Activated T-cell treated with anti-CD3 and anti-CD28 coated beads for 1 hour (primary cell): ENCODE measurements at regions not wholly inside any gene's neighbourhood (a gene's known extent, or its start where the extent isn't known, plus 50 kb on each side); places are given as distances from the start of the nearest gene placed in this dataset.
A peak's percentile ranks its signal among the peaks of the same experiment; 100 is the strongest.
"Not testable (repeated sequence)": the region's sequence is repeated elsewhere in the genome, so short reads cannot be mapped to it uniquely, and the experiment has no call there.

Experiments used
- DNase-seq: peaks from one replicate; pipeline ENCODE4 v3.0.0-alpha.2; 2020; ENCODE audit warnings: low read depth

DNA sequence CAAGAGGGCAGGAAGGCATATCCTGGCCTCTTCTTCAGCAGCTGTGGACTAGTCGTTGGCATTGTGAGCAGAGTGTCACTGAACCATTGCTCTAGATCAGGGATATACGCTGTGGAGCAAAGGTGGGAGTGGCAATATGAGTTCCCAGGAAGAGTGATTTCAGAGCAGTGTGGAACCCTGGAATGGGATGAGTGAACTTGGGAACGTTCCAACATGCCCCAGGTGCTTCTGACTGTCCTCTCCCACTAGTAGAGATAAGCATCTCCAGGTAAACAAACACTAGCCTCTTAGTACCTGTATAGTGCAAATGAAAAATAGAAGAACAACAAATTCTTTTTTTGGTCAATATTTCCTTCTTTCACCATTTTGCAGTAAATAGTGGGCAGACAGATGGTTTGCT lies 123.6 kb upstream of the VEPH1 start:
- no peak for DNase-seq

DNA sequence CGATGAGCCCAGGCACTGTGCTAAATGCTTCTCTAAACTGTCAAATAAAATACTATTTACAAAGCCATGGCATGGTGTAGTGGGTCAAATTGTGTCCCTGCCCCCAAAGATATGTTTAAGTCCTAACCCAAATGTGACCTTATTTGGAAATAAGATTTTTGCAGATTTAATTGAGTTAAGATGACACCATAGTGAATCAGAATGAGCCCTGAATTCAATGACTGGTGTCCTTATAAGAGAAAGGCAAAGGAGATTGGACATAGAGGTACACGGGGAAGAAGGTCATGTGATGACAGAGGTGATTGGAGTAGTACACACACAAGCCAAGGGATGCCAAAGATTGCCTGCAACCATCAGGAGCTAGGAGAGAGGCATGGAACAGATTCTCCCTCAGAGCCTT lies 121.6 kb upstream of the VEPH1 start:
- DNase-seq = no peak

DNA sequence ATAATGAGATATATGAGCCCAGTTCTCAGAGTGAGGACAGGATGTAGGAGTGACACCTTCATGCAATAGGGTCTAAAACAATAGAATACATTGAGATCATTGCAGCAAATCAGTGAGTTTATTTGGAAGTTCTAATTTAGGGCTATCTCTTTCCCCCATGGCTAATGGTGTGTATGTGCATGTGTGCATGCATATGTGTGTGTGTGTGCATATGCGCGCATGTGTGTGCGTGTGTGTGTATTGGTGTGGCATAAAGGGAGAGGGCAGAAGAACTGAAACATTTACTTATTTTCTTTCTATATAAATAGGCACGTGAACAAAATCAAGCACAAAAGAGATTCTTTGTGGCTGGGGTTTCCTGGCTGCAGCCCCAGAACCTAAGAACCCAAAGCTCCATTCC lies 115.7 kb upstream of the VEPH1 start:
- DNase-seq = no peak

DNA sequence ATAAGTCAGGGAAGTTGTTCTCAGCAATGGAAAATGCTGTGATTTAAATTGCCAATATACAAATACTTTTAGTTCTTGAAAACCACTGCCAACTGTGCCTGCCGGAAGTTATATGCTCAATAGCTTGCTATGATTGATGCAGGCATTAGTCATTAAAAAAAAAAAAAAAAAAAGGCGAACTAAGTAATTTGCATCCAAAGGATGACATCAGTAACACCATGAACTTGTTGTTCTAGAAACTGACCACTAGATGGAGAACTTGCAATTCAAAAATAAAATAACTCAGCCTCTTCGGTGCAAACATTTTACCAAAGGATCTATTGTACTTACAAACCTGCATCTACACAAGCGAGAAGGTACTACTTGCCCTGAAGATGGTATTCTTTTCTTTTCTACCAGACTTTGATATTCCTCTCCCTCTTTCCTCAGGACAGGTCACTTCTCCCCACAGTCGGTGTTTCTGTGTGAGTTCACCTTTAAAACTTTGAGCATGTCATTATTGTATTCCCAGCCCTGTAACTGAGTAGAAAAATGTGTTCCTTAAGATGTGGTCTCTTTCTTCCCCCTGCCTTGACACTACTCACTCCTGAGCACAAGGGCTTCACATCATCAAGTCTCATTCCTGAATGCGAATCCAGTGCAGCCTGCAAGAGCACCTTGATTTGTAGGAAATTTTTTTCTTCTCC lies 115.0 kb upstream of the VEPH1 start:
- DNase-seq = no peak

DNA sequence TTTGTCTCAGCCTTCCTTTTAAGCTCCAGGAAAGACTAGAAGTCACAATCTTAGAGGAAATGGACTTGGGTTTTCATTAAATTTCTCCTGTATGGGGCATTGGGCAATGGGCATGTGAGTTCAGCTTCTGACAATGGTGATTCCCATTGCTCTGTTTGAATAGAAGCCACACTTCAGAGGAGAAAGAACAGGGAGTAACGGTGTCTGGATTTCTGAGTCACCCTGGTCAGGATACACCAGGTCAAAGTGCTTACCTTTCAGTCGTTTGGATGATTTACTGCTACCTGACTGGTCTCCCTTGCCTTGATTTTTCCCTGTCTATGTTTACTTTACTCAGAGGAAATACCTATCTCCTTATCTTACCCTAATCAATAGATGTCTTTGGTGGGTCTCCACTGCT lies 111.7 kb upstream of the VEPH1 start:
- DNase-seq = no peak

DNA sequence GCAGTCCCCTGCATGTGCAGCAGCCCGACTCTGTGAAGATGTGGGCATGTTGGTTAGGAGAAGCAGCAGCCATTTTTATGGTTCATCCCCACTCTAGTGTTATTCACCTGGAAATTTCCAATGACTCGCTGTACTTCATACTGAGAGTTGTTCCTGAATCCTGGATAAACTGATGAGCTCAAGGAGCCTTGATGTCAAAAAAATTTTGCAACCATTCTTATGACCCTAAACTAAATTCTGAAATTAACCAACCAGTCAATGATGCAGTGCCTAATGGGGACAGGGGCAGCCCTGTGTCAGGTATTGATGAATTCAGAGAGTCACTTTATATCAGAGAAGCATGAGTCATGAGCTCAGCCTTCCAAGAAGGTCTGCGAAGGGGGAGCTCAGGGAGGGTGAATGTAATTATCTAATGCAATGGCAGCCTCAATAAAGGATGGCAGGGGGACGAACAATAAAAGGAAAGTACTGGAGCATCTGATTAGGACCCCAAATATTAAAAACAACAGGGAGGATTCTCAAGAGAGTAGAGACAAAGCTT lies 108.4 kb upstream of the VEPH1 start:
- DNase-seq = no peak

DNA sequence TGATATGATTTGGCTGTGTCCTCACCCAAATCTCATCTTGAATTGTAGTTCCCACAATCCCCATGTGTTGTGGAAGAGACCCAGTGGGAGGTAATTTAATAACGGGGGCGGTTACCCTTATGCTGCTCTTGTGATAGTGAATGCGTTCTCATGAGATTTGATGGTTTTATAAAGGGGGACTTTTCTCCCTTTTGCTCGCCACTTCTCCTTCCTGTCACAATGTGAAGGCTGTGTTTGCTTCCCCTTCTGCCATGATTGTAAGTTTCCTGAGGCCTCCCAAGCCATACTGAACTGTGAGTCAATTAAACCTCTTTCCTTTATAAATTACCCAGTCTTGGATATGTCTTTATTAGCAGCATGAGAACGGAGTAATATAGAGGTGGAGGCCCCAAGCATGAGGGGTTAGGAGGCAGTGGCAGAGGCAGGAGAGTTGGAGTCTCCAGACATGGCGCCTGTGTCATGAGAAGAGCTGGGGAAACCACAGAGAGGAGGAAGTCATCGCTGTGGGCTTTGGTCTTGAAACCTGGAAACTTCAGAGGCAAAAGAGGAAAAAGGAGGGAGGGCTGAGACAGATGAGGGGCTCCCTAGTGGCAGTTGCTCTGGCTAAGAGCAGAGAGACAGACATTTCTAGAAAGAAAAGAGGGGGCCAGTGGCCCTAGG lies 107.8 kb upstream of the VEPH1 start:
- no peak for DNase-seq

DNA sequence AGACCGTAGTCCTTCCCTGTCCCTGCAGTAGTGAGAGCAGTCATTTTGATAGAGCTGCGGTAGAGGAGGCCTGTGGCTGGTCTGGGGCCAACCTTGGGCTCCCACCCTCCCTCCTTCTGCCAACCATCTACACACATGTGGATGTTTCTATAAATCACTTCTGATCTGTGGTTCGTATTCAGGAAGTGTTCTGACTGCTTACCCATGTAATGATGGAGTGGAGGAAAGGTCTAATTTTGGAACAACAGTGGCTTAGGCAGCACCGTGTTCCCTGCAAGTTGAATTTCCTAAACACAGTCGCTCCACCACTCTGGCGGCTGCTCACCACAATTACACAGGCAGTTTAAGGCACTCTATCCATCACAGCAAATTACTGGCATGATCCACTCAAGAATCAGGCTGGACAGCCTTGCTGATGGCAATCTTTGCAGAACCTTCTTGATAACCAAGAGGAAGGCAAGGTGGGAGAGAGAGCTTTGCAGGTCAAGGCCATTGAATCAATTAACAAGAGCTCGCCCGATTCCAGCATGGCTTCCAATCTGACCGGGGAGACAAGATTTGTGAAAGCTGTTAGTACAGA lies 104.7 kb upstream of the VEPH1 start:
- DNase-seq = no peak

DNA sequence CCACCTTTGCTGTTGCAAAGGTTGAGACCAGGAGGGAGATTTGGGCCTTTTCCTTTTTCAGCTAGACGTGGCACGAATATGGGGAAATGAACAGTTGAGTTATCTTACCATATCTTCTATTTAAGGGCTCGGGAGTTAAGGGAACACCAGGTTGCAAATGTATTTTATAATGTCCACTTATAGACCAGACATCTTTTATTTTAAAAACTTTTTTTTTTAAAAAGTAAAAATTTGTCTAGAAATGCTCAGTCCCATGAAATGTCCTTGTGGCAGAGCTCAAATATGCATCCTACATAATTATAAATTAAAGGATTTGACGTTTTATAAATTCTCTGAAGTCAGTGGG lies 103.6 kb upstream of the VEPH1 start:
- no peak for DNase-seq

DNA sequence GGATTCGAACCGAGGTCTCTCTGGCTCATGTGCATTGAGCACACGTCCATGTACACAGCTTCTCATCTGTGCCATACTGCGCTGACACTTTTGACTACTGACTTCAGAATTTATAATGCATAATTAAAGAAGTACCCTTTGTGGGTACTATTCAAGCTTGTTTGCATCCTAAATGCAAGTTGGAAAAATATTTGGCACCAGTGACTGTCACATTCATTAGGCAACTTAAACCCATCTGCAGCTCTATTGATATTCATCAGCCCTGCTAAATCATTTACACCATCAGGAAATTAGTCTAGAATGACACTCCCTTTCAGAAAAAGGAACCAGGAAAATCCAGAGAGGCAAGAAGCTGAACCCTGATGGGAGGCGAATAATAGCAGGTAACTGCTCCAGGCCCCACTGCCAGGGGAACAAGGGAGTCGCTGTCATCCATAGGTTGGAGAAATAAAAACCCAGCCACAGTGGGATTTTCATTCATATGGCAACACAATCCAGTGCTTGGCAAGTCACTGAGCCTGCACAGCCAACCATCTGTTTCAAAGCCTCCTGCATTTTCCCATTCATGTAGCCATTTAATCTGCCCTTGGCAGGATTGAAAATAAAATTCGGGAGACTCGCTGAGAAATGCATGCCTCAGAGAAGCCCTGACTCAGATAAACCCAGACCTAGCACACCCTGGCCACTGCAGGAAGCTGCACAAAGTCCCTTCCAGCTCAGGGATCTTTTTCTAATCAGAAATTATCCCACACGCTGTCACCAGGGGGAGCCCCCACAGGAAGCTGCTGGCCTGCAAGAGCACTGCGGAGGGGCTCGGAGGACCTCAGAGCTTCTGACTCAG lies 103.0 kb upstream of the VEPH1 start:
- DNase-seq = peak; percentile 42

DNA sequence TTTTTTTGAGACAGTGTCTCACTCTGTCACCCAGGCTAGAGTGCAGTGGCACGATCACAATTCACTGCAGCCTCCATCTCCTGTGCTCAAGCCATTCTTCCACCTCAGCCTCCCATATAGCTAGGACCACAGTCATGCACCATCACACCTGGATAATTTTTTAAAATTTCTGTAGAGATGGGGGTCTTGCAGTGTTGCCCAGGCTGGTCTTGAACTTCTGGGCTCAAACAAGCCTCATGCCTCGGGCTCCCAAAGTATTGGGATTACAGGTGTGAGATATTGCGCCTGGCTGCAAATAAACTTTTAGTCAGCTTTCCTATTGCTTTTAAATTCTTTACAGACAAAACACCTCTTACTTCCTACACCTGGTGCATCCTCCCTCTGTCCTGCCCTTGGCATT lies 102.1 kb upstream of the VEPH1 start:
- DNase-seq = no peak

DNA sequence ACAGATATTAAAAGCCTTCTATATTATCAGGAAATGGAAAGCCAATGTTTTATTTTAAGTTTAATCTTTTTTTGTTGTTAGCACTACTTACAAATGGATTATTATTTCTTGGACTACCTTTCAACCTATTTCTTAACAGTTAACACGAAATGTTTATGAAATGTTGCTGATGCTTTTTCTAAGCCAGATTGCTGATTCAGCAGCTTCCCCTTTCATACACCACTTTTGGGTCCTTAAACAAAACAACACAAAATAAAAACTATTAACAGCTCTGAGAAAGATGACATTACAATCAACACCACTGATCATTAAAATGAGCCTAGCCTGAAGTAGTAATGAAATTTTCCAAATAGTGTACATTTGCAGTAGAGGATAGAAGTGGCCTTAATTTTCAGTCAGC lies 99.2 kb upstream of the VEPH1 start:
- DNase-seq = no peak

DNA sequence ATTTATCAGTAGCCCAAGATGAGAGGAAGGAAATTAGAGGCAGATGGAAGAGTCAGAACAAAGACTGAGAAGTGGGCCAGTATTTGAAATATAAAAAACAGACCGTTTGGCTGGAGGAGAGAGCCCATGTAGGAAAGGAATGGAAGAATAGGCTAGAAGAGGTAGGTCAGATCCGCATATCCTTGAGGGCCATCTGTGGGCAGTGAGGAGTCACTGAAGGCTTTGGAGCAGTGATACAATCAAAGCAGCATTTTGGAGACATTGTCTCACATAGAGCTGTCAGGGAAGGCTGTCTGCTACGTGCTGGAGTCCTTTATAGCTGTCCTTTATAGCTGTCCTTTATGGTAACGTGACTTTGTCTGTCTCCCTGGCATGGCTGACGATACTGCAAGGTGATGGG lies 92.0 kb upstream of the VEPH1 start:
- no peak for DNase-seq

DNA sequence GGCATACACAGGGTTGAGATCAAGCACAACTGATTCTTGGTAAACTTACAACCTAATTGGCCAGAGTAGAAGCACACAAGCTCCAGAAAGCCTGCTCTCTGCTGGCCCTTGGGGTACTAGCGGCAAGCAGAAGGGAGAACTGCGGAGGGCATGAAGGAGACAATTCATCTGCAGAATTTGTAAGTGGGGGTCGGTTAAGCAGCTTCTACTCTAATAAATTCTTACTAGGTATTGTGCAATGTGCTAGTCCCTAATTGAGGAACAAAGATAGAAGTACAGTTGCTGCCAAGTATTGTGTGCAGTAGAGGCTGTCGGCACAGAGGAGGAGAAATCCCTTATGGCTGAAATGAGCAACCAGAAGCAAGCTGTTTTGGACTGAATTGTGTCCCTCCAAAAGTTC lies 91.2 kb upstream of the VEPH1 start:
- no peak for DNase-seq

DNA sequence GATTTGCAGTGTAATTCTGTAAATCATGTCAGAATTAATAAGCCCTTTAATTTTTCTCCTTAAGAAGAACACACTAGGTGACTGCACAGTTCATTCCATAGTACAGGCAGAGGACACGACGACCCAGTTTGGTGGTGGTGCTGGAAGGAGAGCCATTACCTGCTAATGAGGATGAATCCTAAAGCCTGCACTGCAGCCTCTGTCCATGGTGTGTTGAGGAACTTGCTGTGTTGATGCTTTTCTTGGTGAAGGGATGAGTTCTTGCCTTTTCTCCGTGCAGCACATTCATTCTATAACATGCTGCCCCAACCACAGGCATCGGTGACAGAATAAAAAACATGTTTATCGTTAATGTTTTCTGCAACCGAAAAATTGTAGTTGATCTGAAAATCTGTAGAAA lies 89.6 kb upstream of the VEPH1 start:
- no peak for DNase-seq

DNA sequence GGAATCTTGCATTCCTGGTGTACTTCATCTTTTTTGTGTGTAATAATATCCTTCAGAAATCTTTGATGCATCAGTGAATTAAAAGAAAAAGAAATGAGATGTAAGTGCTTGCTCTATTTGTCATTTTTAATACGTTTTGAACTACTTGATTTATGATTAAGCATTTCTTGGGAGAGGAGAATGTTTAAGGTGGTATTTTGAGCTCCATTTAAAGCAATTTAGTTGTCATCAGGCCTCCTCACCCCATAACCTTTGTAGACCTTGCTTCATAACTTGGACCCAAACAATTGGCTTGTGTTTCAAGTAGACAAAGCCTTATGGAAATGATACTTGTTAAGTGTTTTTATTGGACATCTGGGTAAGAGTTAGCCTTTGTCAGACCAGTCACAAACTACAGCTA lies 87.1 kb upstream of the VEPH1 start:
- DNase-seq = no peak

DNA sequence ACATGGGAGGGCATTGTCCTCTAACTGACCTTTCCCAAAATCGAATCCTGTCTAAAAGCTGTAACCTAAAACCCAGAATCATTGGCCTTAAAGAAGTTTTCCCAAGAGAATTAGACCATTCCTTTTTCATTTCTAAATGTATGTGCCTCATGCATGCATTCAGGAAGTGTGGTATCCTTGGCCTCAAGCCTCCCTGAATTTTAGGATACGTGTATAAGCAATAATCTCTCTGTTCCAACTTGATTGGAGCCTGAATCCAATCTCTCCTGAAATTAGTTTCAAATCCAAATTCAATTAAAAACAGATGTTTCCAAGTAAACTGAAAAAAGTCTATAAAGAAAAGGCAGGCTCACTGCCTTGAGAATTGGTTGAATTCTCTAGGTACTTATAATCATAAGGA lies 86.0 kb upstream of the VEPH1 start:
- DNase-seq = no peak

DNA sequence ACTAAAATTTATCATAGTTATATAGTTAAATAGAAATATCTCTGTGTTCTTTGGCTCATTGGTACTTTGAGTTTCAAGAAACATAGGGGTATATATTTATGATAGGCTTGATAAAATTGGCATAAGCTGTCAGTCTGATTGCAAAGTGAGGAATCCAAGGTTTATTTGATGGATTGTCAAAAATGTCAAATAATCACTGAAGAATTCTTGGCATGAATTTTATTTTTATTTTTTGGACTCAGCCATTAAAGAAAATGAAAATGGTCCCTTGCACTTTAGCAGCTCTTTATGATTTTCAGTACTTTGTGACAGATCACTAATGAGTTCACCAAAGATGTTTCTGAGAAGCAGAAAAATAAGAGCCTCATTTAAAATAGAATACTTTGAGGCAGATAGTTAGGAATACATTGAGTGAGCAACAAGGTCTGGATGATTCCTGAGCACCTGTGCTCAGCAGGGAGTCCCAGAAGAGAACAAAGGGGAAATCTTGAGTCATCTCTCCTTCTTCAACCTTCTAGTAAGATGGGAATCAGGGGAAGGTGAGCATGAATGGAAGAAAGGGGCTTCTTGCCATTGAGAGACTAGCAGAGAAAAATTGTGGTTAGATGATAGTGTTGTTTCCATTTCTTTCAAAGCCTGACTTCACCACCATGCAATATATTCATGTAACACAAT lies 85.3 kb upstream of the VEPH1 start:
- DNase-seq = no peak

DNA sequence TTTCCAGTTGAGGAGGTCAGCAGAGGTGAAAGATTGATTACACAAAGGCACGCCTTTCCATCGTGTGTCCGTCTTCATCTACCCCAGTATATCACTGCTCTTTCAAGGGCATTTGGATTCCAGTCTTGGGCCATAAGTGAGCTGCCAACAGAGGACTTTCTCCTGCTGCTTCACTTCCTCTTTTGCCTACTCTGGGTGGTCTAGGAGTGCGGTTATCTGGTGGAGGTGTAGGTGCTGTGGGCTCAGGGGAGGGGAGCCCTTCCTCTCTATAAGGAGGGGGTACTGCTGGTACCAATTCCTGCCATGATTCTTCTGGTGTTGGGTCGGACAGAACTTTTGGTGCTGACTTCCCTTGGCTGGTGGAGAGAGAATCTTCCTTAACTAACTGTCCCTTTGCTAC lies 83.1 kb upstream of the VEPH1 start:
- DNase-seq = no peak

DNA sequence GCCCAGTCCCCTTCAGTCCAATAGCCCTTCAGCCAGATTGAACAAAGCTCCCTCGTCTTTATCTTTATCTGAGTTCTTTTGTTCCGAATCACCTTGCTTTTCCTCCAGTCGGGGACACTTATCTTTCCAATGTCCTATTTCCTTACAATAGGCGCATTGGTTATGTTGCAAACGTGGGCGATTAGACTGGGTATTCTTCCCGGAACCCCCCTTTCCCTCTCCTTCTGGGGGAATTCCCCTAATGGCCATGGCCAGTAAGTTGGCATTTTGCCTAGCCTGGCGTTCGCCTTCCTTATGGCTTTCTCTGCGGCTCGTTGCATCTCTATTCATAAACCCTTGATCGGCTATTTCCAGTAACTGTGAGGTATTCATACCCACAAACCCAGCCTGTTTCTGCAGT lies 82.2 kb upstream of the VEPH1 start:
- no peak for DNase-seq

DNA sequence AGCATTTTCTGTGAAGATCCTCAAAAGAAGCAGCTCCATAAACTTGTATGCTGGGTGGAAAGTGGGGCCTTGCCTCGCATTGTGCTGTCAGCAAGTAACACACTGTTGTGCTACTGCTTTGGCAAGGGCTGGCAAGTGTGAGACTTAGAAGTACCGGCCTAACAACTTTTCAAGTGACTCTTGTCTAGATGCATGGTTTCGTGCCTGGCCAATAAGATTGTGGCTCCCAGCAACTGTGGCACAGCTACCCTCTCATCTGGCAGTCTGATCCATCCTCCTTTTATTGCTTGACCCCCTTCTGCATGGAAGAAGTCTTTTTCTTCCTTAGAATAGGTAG lies 79.4 kb upstream of the VEPH1 start:
- DNase-seq = no peak

DNA sequence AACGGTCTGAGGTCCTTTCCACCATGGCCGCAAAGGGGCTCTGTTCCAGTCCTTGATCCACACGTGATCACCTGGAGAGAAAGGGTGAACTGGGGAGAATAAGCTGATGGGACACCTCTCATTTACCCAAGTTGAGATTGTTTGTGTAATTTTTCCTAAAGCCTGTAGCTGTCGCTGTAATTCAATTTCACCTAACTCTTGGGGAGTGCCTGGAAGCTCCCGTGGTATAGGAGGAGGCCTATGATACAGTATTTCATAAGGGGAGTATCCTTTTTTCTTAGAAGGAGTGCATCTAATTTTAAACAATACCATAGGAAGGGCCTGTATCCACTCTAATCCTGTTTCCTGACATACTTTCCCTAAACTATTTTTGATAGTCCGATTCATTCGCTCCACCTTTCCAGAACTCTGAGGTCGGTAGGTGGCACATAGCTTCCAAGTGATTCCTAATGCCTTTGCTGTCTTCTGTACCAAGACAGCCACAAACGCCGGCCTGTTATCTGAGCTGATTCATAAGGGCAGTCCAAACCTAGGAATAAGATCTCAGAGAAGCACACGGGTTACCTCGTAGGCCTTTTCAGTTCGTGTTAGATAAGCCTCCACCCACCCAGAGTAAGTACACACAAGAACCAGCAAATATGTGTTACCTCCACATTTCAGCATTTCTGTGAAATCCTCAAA lies 78.9 kb upstream of the VEPH1 start:
- DNase-seq = not testable (repeated sequence)
